BE2C (cell line): ENCODE measurements at regions not wholly inside any gene's neighbourhood (a gene's known extent, or its start where the extent isn't known, plus 50 kb on each side); places are given as distances from the start of the nearest gene placed in this dataset.

Source experiments
- DNase-seq: peaks from one replicate; pipeline ENCODE4 v3.0.0-alpha.2; 2020
- H3K27me3 ChIP-seq: fragments of 250-450 bp; sonication (Bioruptor Pico); 2 replicates; pipeline ENCODE4 v1.5.1; 2020; ENCODE audit warnings: mild to moderate bottlenecking
- H3K36me3 ChIP-seq: fragments of 250-450 bp; sonication (Bioruptor Pico); 2 replicates; pipeline ENCODE4 v1.5.1; 2020; ENCODE audit warnings: mild to moderate bottlenecking
- H3K4me1 ChIP-seq: fragments of 250-450 bp; sonication (Bioruptor Pico); 2 replicates; pipeline ENCODE4 v1.5.1; 2020
- H3K4me3 ChIP-seq: 2 replicates; pipeline ENCODE4 v1.5.1; 2011; ENCODE audit warnings: low read depth, low read length
- H3K9me3 ChIP-seq: fragments of 250-450 bp; sonication (Bioruptor Pico); 2 replicates; pipeline ENCODE4 v1.5.1; 2020
- TF ChIP-seq, protein P1 (sequence below): IDR thresholded peaks from 2 replicates; pipeline ENCODE4 v1.5.1; 2012; ENCODE audit warnings: mild to moderate bottlenecking, low read depth, low read length

DNA sequence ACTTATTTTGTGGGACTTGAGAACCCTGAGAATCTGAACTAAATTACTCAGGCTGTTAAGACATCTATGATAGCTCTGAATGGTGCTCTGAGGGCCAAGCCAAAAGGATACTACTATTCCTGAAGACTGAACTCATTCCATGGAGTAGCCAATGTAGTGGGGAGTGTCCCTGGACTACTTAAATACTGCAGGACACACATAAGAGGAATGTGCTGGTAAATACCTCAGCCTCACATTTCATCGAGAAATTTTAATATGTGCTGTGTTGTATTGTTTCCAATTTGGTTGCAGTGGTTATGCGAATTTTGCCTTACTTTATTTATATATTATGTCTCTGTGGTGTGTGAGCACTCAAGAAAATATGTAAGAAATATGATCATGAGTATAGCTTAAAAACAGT lies 264.4 kb upstream of the FIGN start:
- Histone ChIP-seq H3K4me1 (no peaks in the 10 kb centered on the region), H3K36me3 (no peaks in the 10 kb centered on the region), H3K9me3 (no peaks in the 10 kb centered on the region), H3K4me3 (no peak overlapping the region), H3K27me3 (no peaks in the 10 kb centered on the region)
- TF ChIP-seq, protein P1, sequence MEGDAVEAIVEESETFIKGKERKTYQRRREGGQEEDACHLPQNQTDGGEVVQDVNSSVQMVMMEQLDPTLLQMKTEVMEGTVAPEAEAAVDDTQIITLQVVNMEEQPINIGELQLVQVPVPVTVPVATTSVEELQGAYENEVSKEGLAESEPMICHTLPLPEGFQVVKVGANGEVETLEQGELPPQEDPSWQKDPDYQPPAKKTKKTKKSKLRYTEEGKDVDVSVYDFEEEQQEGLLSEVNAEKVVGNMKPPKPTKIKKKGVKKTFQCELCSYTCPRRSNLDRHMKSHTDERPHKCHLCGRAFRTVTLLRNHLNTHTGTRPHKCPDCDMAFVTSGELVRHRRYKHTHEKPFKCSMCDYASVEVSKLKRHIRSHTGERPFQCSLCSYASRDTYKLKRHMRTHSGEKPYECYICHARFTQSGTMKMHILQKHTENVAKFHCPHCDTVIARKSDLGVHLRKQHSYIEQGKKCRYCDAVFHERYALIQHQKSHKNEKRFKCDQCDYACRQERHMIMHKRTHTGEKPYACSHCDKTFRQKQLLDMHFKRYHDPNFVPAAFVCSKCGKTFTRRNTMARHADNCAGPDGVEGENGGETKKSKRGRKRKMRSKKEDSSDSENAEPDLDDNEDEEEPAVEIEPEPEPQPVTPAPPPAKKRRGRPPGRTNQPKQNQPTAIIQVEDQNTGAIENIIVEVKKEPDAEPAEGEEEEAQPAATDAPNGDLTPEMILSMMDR: no peak
- no peak for DNase-seq

DNA sequence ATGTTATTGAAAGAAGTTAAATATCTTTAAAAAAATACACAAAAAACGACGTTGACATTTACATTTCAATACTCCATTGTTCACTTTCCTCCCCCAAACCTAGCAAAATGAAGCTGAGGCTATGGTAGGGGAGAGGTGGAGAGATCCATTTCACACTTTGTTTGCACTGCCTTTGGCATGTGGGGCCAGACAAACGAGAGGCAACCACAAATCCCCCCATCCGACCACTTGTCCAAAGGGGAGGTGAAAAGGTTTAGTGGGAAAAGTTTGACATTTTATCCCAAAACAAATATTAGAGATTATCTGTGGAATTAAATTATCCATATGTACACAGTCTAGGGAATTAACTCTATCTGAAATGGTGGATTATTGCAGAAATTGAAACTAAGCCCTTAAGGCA lies 261.7 kb upstream of the FIGN start:
- no peaks in the 10 kb centered on the region for H3K4me1 ChIP-seq
- H3K36me3 ChIP-seq: no peaks in the 10 kb centered on the region
- H3K9me3 ChIP-seq: no peaks in the 10 kb centered on the region
- H3K4me3 ChIP-seq: no peak overlapping the region
- TF ChIP-seq, protein P1: no peak
- H3K27me3 ChIP-seq: no peaks in the 10 kb centered on the region
- no peak for DNase-seq

DNA sequence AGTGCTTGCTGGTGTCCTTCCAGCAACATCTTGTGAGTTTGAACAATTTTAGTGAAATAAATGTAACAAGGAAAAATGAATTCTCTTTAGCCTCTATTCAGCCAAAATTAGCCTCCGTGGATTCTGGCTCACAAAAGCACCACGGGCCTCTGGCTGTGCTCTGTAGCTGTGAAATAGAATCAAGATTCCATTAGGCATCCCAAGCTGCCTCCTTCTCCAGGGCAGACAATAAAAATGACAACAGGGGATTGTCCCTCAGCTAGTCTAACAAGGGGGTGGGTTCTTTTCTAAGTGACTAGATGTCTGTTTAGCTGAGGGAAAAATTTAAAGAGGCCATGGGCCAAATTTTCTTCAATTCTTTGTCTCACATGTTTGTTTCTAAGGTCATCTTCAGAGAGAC lies 254.7 kb upstream of the FIGN start:
- H3K27me3 ChIP-seq: no peaks in the 10 kb centered on the region
- H3K36me3 ChIP-seq: no peaks in the 10 kb centered on the region
- H3K9me3 ChIP-seq: no peaks in the 10 kb centered on the region
- no peak overlapping the region for H3K4me3 ChIP-seq
- H3K4me1 ChIP-seq: no peaks in the 10 kb centered on the region
- DNase-seq: no peak
- TF ChIP-seq, protein P1: no peak

DNA sequence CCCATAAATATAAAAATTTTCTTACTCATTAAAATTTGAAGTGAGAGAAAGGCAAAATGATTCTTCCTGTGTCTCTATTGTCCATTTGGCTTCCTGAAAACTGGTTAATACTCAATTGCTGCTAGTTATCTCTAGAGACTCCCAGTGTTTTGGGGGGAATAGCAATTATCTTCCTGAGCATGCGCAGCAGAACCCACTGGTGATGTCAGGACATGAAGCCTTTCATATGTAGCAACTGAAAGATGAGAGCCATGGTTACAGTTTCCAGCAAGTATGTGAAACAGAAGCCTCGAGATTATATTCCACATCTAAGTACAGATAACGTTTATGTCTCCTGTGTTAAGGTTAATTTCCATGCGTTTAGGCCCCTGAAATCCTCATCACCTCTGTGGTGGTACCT lies 254.3 kb upstream of the FIGN start:
- H3K4me1 ChIP-seq: no peaks in the 10 kb centered on the region
- H3K9me3 ChIP-seq: no peaks in the 10 kb centered on the region
- H3K4me3 ChIP-seq: no peak overlapping the region
- no peak for DNase-seq
- no peaks in the 10 kb centered on the region for H3K27me3 ChIP-seq
- H3K36me3 ChIP-seq: no peaks in the 10 kb centered on the region
- TF ChIP-seq, protein P1: no peak

DNA sequence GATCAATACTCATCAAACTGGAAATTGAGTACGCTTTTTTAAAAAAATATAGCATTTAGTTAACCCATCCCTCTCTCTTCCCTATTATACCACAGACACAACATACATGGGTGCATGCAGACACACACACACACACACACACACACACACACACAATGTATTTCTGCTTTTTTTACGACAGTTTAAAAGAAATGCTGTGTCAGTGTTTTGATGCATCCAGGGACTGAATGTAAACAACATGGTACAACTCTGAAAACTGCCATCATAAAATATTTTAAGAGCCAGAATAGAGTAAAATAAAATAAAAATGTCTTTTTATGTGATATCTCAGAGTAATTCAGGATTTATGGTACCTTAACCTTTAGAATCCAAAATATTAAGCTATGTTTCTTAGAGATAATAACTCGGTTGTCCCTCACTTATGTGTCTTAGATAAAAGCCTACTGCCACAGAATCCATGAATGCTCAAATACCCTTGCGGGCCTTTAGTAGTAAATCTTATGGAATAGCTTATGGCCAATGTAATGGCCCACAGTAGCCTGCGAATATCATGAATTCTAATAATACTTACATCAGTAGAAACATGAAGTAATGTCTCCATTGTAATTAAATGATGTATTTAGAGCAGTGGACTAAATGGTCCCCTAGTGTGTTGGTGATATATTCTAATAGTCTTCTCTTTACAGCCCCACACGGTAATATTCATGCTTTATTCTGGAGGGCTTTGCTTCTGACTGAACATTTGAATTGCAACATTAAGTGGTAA lies 251.6 kb upstream of the FIGN start:
- H3K27me3 ChIP-seq: no peaks in the 10 kb centered on the region
- TF ChIP-seq, protein P1: no peak
- no peak for DNase-seq

DNA sequence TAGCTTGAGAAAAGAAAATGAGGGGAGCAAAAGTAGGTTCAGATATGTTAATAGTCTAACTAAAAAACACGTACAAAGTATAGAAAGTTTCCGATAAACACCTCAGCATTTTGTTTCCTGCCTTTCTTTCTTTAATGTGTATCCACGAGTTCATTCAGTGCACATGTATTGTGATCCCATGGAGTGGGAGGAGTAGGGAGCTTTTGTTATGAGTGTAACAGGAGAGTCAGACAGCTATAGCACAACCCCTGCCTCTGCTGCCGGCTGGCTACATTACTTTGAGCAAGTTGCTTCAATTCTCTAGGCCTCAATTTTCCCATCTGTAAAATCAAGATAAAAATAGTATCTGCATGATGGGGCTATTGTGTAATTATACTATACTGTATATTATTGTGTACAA lies 249.2 kb upstream of the FIGN start:
- no peaks in the 10 kb centered on the region for H3K9me3 ChIP-seq
- H3K4me3 ChIP-seq: no peak overlapping the region
- DNase-seq: no peak
- TF ChIP-seq, protein P1: no peak
- H3K4me1 ChIP-seq: no peaks in the 10 kb centered on the region
- H3K27me3 ChIP-seq: no peaks in the 10 kb centered on the region
- no peaks in the 10 kb centered on the region for H3K36me3 ChIP-seq

More for the DNA sequence above, 251.6 kb upstream of the FIGN start:
- H3K4me1 ChIP-seq: no peaks in the 10 kb centered on the region
- H3K4me3 ChIP-seq: no peak overlapping the region
- H3K9me3 ChIP-seq: no peaks in the 10 kb centered on the region
- no peaks in the 10 kb centered on the region for H3K36me3 ChIP-seq
